GM19438 (cell line): ENCODE measurements at regions not wholly inside any gene's neighbourhood (a gene's known extent, or its start where the extent isn't known, plus 50 kb on each side); places are given as distances from the start of the nearest gene placed in this dataset.
"Not testable (repeated sequence)": the region's sequence is repeated elsewhere in the genome, so short reads cannot be mapped to it uniquely, and the experiment has no call there.

Experiments
- ATAC-seq: cut with Tn5 transposase; IDR thresholded peaks from one replicate; pipeline ENCODE4 v1.9.1; 2021; ENCODE audit warnings: low read depth; ENCODE audit not compliant: unreplicated experiment

DNA sequence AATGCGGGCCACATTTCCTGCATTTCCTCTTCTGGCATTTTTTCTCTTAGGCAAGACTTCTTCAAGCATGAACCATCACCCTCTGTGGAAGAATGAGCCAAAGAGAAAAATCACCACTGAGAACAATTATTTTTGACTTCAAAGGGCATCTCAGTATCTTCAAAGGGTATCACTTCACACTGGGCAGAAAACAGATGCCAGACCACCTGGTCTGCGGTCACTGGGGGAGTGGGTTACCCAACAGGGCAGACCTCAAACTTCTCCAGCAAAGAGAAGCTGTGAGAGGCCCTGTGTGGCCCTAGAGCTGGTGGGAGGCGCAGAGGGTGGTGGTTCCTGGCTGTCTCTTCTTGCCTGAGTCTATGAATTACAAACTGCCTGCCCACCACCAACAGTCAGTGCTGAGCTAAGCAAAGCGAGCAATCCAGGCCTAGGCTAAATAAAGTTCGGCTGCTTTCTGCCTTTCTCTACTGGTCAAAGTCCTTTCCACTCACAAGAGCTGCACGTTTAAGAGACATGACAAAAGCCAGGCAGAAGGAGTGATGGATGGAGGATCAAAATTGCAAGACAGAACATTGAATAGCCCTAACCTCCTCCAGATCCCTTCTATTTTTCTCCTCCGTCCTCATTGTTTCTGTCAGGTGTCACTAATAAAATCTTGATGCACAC, 602.7 kb upstream of the CDH5 start:
- no peak for ATAC-seq

DNA sequence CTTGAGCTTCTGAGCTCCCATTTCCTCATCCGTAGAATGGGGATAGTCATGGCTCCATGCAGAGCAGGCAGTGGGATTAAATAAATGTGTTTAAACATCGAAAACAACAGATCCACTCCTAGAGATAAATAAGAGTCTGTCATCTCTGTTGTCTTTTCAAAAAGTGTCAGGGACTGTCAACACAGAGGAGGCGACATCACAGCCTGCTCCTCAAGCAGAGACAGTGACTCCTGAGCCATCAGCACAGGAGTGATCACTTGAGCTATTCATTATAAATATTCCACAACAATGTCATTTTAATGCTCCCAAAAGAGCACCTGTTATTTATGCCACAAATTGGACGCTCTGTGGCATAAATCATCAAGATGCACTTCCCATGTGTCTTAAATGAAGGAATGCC, 605.6 kb upstream of the CDH5 start:
- ATAC-seq: no peak

DNA sequence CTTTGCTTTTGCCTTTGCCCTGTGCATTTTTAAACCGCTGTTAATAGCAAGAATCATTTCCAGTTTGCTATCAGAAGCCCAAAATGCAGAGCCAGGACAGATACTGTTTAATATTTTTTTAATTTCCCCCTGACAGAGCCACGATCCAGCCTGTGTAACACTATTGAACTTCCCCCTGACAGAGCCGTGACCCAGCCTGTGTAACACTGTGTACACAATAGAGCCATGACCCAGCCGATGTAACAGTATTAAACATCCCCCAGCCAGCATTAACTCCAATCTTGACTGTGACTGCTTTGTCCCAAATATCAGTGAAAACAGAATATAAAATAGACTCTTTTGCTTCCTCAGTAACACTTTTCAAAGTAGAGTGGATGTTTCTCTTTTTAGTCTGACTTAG, 607.9 kb upstream of the CDH5 start:
- ATAC-seq: no peak

DNA sequence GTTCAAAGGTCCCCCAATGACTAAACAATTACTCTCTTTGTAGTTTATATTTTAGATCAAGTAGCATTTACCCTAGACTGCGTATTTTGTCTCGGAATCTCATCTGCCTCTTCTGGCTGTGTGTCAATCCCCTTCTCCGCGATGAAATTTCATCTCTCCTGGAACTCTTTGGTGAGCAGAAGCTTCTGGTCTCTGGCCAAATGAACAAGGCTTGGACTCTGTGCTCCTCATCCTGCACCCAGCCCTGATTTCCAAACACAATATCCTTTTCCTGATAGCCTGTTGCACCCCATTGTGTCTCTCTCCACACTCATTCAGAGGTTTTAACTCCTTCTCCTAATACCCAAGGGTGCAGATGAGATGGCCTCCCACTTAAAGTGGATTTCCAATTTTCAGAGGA, 609.4 kb upstream of the CDH5 start:
- no peak for ATAC-seq

DNA sequence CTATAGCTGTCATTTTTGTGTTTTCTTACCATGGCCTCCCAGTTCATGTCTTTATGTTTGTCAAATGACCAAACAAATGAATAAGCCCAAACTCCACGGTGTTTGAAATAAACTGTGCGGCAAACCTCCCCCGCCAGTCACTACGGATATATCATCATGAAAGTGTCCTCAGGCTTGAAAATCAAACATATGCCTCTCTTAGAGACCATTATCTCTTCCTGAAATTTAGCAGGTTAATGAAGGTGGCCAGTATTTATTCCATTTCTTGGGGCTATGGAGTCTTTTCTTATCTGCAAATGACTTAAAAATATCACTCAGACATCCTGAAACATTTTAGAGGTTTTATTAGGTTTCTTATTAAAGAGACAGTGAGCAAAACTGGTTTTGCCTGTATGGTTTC, 610.3 kb upstream of the CDH5 start:
- no peak for ATAC-seq

DNA sequence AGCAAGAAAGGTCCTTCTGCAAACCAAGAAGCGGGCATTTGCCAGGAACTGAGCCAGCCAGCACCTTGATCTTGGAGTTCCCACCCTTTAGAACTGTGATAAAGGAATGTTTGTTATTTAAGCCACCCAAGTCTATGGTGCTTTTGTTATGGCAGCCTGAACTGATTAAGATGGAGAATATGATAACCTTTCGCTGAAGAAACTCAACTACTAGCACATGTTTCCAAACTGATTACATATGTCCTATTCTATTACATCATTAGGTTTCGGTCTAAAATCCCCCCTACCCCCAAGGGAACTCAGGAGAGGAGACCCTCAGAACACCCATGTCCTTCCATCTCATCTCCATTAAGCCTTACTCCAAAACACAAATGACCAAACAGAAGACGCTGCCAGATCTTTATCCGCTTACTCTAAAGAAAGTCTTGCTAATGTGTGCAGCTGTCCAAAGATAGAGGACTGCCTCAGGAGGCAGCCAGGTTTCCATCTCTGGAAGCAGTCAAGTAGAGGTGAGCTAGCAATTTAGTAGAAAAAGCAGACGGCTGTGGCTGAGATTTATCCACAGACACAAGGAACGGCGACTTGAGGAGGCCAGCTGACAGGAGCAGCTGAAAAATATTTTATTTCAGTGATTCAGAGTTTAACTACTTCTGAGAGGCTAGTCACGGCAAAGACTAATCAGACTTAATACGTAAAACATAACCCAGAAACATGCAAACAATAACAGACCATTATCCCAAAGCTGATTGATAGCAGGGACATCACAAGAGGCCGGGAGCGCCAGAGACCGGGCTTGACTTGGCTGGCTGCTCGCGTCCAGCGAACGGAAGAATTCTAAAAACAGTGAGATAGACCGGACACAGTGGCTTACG, 611.4 kb upstream of the CDH5 start:
- ATAC-seq: no peak

DNA sequence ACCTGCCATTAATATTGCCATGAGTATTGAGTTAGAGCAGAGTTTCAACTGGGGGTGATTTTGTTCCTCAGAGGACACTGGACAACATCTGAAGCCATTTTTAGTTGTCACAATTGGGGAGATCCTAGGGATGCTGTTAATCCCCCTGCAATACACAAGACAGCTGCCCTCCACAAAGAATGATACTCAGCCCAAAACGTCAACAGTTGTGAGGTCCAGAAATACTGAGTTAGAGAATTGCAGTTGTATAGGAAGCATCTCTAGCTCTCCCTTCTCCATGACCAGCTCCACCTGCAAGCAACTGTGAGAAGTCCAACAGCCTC, 614.0 kb upstream of the CDH5 start:
- no peak for ATAC-seq

DNA sequence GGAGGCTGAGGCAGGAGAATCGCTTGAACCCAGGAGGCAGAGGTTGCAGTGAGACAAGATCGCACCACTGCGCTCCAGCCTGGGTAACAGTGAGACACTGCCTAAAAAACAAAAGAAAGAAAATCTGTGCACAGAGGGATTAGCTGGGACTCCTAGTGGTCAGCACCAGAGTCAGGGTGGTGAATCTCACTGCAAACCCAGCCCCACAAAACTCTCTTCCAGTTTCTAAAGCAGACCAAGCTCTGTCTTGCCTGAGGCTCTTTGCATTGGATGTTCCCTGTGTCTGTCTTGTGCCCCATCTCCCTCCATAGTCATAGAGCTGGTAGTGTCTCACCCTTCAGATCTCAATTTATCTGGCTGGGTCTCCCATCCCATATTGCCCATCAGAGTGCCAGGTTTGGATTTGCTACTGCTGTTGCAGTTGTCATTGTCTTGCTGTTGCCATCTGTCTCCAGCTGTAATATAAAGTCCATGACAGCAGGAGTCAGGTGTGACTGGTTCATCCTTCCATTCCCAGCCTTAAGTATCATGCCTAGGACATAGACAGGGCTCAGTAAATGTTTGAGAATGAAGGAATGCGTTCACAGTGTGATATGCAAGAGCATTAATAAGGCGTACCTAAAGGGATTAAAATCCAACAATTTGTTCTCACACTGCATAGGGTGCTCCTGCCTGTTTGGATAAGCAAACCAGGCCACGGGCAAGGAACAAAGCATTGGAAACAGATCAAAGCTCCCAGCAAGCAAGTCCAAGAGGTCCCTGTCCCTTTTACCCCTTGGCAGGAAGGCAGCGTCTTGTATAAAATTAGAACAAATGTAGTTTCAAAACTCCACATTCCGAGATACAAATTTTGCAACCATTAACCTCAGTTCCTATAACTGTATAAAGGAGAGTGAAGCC, 614.6 kb upstream of the CDH5 start:
- ATAC-seq: no peak

DNA sequence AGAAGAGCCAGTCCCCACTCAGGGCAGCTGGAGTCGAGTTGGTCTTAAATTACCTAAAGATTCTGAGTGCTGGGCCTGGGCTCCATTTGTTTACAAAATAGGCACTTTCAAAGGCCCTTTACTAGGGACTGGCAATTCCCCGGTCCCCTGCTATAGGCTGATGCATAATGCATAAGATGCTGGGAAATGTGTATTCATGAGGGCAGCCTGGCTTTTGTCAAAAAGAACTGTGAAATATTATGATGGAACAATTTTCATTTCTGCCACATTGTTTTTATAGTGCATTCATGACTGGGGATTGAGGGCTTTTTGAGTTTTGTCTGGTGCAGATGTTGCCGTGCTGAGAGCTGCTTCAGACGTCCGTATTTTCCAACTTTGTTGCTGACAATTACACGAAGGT, 617.0 kb upstream of the CDH5 start:
- no peak for ATAC-seq

DNA sequence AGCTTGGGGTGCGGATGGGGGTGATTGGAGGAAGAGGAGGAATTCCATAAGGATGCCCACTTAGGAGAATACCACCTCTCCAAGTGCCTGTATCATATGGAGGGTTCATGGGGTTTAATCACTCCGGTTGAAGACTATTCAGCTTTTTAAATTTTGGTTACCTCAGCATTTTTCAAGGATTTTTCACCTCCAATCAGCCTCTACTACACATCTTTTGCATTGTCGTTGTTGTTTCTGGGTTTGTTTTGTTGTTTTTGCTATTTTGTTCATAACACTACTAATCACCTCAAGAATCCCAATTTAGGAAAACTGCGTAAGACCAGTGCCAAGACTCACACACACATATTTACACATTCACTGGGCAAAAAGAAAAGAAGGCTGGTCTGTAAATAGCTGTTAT, 619.5 kb upstream of the CDH5 start:
- no peak for ATAC-seq

DNA sequence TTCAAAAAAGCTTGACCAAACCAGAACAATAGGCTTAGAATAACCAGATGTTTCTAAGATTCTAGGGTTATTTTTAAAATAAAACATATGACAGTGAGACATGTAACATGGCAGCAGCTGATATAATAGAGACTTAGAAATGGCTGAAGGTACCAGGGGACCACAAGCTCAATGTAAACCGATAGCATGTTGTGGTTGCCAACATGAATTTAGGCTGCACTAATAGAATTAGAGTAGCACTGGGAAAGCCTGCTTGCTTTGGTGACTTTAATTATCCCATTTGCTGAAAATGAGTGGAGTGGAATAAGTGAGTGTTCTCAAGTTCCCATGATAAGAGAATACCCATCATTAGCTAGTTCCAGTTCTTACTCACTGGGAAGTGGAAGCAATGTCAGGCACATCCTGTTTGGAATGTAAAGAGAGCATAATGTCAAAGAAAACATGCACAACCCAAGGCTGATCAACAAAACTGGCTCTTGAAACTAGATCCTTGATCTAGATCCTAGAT, 621.2 kb upstream of the CDH5 start:
- ATAC-seq: no peak

DNA sequence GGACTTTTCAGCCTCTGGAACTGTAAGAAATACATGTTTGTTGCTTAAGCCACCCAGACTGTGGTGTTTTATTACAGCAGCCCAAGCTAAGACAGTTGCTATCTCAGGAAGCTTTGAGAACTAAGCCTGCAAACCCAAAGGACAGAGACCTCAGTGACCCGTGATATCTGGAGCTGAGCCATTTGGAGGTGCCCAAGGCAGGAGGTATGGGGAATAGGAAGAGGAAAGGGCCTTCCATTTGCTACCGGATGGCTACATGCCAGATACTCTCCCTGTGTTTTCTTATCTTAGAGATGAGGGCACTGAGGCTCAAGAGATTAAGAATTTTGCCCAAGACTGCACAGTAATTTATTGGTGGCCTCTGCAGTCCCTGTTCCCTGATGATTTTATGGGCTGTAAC, 622.1 kb upstream of the CDH5 start:
- ATAC-seq: no peak

DNA sequence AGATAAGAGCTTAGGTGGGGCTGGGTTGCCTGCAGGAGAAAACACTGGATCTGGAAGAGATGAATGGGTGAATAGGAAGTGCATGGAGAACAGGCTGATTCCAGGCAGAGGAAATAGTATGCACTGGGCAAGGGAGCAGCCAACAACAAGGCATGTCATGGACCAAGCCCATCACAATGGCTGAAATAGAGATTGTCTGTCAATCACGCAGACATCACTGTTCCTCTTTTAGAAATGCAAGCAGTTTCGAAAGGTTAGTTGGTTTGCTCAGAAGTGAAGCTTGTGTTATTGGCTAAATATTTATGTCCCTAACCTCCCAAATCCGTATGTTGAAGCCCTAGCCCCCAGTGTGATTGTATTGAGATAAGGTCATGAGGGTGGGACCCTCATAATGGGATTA, 621.7 kb upstream of the CDH11 start:
- no peak for ATAC-seq

DNA sequence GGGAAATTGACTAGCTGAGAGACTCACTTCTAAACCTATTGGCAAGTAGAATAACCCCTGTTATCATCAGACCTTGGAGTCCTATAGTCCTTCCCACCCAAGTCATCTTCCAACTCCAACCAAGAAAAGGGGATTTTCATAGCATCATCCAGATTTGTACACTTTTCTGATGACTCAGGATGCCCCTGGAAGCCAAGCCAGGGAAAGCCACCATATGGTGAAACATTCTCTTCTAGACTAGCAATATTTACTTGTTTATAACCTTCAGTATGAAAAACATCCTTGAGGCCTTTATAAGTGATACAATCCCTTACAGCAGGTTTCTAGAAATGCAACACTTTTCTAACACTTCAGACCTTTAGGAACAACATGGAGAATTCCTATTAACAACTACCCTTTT, 618.8 kb upstream of the CDH11 start:
- no peak for ATAC-seq

DNA sequence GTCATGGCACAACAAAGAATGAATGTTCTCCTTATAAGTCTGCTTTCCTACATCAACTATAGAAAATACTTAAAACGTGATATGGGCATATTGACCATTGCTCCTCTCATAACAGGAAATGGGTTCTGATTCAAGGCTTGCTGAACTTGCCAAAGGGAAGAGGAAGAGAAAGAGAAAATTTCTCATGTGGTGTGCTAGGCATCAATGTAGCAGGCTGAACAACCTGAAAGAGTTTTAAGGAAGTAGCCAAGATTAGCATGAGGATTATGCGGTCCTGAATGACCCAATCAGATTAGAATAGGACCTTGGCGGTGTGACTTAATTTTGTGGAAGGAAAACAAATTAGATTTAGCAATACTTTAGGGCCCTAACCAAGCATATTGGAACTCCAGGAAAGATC, 617.7 kb upstream of the CDH11 start:
- ATAC-seq: no peak

DNA sequence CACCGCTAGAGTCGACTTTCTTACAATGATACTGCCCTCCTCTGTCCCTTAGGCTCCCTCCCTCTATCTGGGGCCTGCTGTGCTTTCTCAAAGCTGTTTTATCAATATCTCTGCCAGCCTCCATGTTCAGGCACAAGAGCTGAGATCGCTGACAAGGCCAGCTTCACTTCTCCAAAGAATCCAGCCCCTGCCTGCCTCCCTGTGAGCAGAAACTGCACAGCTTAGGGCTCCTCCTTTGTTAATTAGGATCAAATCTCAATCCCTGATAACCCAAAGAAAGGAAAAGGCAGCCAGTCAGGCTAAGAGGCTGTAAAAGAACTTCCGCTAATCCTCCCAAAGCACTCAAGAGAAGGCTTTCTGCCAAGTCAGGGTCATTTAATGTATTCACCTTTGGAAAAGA, 616.0 kb upstream of the CDH11 start:
- ATAC-seq: no peak

DNA sequence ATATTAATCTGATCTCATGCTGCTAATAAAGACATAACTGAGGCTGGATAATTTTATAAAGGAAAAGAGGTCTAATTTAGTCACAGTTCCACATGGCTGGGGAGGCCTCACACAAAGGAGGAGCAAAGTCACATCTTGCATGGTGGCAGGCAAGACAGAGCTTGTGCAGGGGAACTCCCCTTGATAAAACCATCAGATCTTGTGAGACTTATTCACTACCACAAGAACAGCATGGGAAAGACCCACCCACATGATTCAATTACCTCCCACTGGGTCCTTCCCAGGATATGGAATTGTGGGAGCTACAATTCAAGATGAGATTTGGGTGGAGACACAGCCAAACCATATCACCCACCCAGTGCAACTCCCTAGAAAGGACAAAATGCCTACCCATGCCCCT, 613.8 kb upstream of the CDH11 start:
- ATAC-seq: not testable (repeated sequence)

DNA sequence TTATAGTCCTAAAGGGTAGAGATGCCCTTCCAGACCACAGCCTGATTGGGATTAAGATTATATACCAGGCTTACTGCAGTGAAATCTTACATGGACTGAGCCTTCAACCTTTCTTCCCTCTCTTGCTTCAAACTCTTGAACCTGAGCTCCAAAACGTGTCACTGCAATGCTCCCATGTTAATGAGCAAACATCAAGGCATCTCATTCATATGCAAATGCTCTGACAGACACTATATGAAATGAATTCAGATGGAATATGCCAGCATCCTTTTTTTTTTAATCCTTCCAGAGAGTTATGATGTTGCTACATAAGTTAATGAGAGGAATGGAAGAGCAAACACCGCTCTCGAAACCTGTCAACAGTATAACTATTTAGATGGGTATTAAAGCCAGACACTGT, 611.9 kb upstream of the CDH11 start:
- ATAC-seq: no peak

DNA sequence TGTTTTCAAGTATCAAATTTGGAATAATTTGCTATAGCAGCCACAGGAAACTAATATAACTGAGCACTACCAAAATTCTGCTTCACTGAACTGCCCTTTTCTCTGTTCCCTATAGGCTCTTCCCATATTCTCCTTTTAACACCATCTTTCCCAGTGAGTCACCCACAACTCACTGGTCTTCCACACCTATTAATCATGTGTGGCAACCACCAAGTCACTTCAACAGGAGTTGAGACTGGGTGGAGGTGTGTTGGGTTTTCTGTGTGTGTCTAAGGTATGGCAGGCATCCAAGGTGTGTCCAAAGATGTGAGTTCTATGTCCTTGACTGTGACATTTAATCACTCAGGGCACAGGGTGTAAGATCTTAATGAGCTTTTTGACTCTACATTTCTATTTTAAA, 610.0 kb upstream of the CDH11 start:
- no peak for ATAC-seq

DNA sequence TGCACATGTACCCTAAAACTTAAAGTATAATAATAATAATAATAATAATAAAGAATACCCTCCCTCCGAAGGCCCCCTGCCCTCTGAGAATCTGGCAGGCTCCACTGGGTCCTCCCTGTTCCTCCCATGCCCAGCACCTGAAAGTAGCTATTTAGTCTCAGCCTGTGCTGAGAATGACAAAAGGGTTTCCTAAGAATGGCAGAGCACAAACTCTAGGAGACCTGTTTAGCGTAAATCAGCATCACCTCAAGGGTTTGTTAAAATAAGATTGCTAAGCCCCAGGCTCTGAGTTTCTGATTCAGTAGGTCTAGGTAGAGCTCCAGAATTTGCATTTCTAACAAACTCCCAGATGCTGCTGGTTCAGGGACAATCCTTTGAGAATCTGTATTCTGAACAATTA, 606.8 kb upstream of the CDH11 start:
- ATAC-seq: no peak

DNA sequence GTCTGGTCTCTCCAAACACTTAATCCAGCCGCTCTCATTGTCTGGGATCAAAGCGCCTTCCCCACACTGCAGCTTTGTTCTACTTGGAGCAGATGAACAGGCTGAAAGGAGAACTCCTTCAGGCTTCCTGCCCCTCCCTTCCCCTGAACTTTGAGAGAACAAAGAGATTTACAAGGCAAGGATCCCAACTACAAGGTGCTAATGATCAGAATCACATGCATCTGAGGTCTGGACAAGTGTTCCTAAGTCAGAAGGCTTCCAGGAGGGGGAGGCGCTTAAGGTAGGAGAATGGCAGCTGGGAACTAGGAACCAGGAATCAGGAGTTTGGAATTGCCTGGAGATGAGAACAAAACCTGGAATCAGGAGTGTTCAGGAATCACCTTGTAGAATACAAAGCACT, 606.3 kb upstream of the CDH11 start:
- no peak for ATAC-seq
